Prostate gland (tissue), 2 donors: ENCODE measurements at regions not wholly inside any gene's neighbourhood (a gene's known extent, or its start where the extent isn't known, plus 50 kb on each side); places are given as distances from the start of the nearest gene placed in this dataset.

Source experiments
- DNase-seq: peaks from one replicate; pipeline ENCODE4 v3.0.0-alpha.2; 2019; ENCODE audit warnings: low spot score
- H3K27ac ChIP-seq, 2 donors: fragments of 200-600 bp; sonication (generic); 2 replicates each; pipeline ENCODE4 v1.5.1; 2017 to 2019
- H3K27me3 ChIP-seq: fragments of 200-600 bp; sonication (generic); replicated peaks from 2 replicates; pipeline ENCODE4 v1.5.1; 2019; ENCODE audit not compliant: insufficient read depth
- H3K36me3 ChIP-seq, 2 donors: fragments of 200-600 bp; sonication (generic); 1 replicate in 1 of 2; 2 replicates in 1 of 2; pipeline versions ENCODE4 v1.5.1 to v1.8.1; 2017 to 2019
- H3K4me1 ChIP-seq: fragments of 200-600 bp; sonication (generic); replicated peaks from 2 replicates; pipeline ENCODE4 v1.5.1; 2019
- H3K4me3 ChIP-seq, 2 donors: fragments of 200-600 bp; sonication (generic); 2 replicates each; pipeline ENCODE4 v1.5.1; 2017 to 2019
- H3K9me3 ChIP-seq: fragments of 200-600 bp; sonication (generic); 2 replicates; pipeline ENCODE4 v1.5.1; 2017
- POLR2A ChIP-seq: fragments of 450-650 bp; IDR thresholded peaks from one replicate; pipeline ENCODE4 v1.6.1; 2016; ENCODE audit warnings: antibody characterized with exemption, mild to moderate bottlenecking
- POLR2AphosphoS5 ChIP-seq: sonication (generic); formaldehyde crosslinking; IDR thresholded peaks from one replicate; pipeline ENCODE4 v1.6.1; 2017; ENCODE audit warnings: antibody characterized with exemption
- WGBS: methylation state at CpG from one replicate; pipeline ENCODE4 v1.1.5; 2018; 5-methylcytosine and 5-hydroxymethylcytosine counted together
- intact Hi-C: fragments of 100-400 bp; cut with DNase I; formaldehyde crosslinking; loops from one replicate; pipeline ENCODE4 v1.14.2; 2022
- TF ChIP-seq, protein P1 (sequence below), 4 experiments: fragments of 200-600 bp in 2 of 4; fragments of 450-650 bp in 2 of 4; sonication (generic) in 2 of 4; IDR thresholded peaks; 1 replicate in 3 of 4; 2 replicates in 1 of 4; pipeline ENCODE4 v1.5.1; 2016 to 2019; ENCODE audit warnings: antibody characterized with exemption in 4 of 4, mild to moderate bottlenecking in 2 of 4, moderate library complexity in 2 of 4

DNA sequence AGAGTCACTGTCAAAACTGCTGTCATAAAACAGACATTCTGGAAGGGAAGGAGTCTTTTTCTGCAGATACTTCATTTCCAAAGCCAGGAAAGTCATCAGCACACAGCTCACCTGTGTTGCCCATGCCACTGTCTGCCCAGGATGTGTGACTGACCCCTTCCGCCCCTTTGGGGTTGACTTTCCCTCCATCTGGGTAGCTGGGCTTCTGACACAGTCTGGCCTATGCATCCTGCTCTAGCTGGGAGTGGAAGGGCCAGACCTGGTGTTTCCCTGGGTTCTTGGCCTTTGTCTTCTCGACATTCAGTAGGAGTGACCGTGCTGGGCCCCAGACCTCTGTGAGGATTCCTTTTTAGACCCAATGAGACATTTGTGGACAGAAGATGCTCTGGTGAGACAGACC, 378.9 kb upstream of the NUPR2 start:
- Histone ChIP-seq H3K4me1 (no peaks in the 10 kb centered on the region), H3K4me3 (no peak overlapping the region), H3K27me3 (no peaks in the 10 kb centered on the region), H3K36me3 (no peaks in the 10 kb centered on the region), H3K27ac (no peak overlapping the region), H3K9me3 (no peaks in the 10 kb centered on the region)
- WGBS = 76% methylated on average over 3 of the region's 3 CpGs
- TF ChIP-seq, protein P1, sequence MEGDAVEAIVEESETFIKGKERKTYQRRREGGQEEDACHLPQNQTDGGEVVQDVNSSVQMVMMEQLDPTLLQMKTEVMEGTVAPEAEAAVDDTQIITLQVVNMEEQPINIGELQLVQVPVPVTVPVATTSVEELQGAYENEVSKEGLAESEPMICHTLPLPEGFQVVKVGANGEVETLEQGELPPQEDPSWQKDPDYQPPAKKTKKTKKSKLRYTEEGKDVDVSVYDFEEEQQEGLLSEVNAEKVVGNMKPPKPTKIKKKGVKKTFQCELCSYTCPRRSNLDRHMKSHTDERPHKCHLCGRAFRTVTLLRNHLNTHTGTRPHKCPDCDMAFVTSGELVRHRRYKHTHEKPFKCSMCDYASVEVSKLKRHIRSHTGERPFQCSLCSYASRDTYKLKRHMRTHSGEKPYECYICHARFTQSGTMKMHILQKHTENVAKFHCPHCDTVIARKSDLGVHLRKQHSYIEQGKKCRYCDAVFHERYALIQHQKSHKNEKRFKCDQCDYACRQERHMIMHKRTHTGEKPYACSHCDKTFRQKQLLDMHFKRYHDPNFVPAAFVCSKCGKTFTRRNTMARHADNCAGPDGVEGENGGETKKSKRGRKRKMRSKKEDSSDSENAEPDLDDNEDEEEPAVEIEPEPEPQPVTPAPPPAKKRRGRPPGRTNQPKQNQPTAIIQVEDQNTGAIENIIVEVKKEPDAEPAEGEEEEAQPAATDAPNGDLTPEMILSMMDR (IDR thresholded peaks at IDR 0.05) = no peak
- TF ChIP-seq POLR2AphosphoS5 (no peak), POLR2A (no peak)
- intact Hi-C loops = no loop called here
- no peak for DNase-seq

DNA sequence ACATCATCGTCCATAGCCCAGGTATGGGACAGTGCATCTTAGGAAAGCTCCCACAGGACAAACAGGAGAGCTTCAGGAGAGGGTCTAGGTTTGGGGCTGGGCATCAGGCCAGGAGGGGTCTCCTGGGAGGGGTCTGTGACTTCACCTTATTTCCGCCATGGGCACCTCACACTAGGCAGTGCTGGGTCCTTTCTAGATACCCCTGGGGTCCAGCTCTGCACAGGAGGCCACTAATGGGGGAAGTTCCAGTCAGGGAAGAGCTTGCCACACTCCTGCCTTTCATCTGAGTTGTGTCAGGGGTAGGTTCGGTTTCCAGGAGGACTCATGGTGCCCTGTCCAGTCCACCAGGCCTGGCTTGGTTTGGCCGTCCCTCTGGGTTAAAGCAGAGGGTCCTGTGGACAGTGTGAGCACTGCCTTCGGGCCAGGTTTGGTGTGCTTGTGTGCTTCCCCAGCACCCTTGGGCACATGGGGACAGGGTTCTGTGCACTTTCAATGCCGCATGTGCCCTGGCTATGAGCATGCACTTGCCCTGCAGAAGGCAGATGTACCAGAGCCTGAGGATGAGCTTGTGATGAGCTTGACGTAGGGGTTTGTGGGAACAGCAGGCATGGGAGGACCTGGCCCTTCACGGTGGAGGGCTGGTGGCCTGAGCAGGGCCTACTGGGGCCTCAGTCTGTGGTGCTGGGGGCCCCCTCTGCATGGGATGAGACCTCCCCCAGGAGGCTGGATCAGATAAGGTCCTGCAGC, 377.7 kb upstream of the NUPR2 start:
- Histone ChIP-seq H3K4me3 (no peak overlapping the region), H3K27ac (no peak overlapping the region), H3K9me3 (no peaks in the 10 kb centered on the region), H3K4me1 (no peaks in the 10 kb centered on the region), H3K36me3 (no peaks in the 10 kb centered on the region), H3K27me3 (no peaks in the 10 kb centered on the region)
- intact Hi-C loops = no loop called here
- no peak for DNase-seq
- WGBS = 70% methylated on average over 7 of the region's 8 CpGs
- TF ChIP-seq POLR2A (no peak), POLR2AphosphoS5 (no peak)

DNA sequence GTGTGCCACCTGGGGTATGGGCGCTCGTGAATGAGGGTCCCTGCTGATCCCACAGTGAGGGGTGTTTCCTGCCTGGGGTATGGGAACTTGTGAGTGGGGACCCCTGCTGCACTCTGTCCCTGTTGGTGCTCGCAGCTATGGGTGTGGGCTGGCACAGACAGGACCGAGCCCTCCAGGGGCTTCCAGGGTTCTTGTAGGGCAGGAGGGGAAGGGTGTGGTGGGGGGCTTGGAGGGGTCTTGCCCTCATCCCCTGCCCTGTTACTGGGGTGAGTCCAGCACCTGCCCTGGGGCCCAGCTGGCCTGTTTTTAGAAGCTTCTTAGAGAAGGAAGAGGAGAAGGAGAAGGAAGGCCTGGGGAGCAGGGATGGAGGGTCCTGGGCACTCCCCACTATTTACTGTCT, 377.0 kb upstream of the NUPR2 start:
- WGBS = 77% methylated on average over 4 of the region's 4 CpGs
- Histone ChIP-seq H3K27me3 (no peaks in the 10 kb centered on the region), H3K27ac (no peak overlapping the region), H3K9me3 (no peaks in the 10 kb centered on the region), H3K4me1 (no peaks in the 10 kb centered on the region), H3K4me3 (no peak overlapping the region), H3K36me3 (no peaks in the 10 kb centered on the region)
- TF ChIP-seq POLR2AphosphoS5 (no peak), POLR2A (no peak)
- TF ChIP-seq, protein P1 (IDR thresholded peaks at IDR 0.05) = no peak
- intact Hi-C loops = no loop called here
- no peak for DNase-seq

DNA sequence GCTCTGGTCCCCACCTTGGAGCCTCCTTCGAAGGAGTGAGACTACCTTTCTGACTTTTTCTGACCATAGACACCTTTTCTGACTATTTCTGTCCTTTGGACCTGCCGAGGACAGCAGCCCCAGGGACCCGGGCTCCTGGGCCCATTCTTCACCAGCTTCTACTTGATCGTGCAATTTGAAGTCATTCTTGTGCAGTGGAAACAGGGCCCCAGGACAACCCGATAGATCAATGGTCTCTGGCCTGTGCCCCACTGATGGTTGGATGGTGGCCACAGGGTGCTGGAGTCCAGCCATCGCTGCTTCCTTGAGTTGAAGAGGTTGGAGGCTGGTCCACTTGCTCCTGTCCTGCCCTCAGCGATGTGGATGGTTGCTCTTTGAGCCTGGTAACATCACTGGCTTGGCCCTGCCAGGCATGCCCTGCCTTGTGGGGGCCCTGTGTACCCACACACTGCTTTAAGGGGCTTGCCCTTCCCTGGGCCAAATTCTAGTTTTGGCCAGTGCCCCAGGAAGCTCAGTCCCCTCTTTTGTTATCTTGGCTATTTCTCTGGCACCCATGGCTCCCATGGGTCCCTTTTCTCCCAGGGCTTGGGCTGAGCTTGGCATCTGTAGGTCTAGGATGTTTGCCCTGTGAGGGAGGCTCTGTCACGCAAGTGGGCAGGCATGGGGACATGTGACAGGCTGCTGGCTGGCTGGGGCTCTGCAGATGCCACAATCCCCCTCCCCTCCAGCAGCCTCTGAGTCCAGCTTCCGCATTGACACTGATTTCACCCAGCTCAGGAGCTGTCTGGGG, 375.6 kb upstream of the NUPR2 start:
- no peaks in the 10 kb centered on the region for H3K9me3 ChIP-seq
- no peak overlapping the region for H3K4me3 ChIP-seq
- no peaks in the 10 kb centered on the region for H3K27me3 ChIP-seq
- intact Hi-C loops = no loop called here
- H3K36me3 ChIP-seq = no peaks in the 10 kb centered on the region
- DNase-seq = no peak
- H3K4me1 ChIP-seq = no peaks in the 10 kb centered on the region
- WGBS = 77% methylated on average over 8 of the region's 9 CpGs
- H3K27ac ChIP-seq = no peak overlapping the region
- TF ChIP-seq, protein P1 (IDR thresholded peaks at IDR 0.05) = no peak
- TF ChIP-seq POLR2AphosphoS5 (no peak), POLR2A (no peak)

DNA sequence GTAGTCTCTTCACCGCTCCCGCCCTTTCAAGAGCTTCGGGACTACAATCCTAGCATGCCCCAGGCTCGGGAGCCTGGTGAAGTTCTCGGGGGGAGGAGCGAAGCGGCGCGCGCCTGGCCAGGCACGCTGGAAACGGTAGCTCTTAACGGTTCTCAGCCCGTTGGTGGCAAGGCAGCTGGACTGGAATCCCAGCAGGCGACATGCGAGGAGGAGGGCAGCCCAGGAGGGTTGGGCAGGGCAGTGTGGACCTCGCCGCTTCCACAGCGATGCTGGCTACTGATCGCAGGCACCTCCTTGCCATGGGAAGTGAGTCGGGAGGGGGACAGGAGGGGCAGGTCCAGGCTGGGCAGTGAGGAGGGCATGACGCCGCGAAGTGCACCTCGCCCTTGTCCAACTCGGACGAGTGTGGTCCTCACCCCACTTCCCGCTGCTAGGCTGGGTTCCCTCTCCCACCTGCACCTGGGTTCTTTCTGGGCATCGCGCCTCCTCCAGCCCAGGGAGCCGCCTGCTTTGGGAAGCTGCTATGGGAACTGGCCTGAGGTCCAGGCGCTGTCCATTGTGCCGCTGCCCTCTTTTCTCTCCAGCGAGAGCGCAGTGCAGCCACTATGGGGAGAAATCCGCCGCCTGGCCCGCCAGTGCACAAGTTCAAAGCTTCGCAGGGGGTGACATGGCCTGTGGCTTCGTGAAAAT, 367.8 kb upstream of the NUPR2 start:
- Histone ChIP-seq H3K4me3 (no peak overlapping the region), H3K27me3 (no peaks in the 10 kb centered on the region), H3K27ac (no peak overlapping the region), H3K4me1 (no peaks in the 10 kb centered on the region), H3K36me3 (no peaks in the 10 kb centered on the region), H3K9me3 (no peaks in the 10 kb centered on the region)
- TF ChIP-seq, protein P1 (IDR thresholded peaks at IDR 0.05) = no peak
- TF ChIP-seq POLR2A (no peak), POLR2AphosphoS5 (no peak)
- no peak for DNase-seq
- intact Hi-C loops = no loop called here
- 58% methylated on average over 37 of the region's 40 CpGs for whole genome bisulfite sequencing
